ENCODE measurements at regions not wholly inside any gene's neighbourhood (a gene's known extent, or its start where the extent isn't known, plus 50 kb on each side); places are given as distances from the start of the nearest gene placed in this dataset.
"Not testable (repeated sequence)": the region's sequence is repeated elsewhere in the genome, so short reads cannot be mapped to it uniquely, and the experiment has no call there.

DNA sequence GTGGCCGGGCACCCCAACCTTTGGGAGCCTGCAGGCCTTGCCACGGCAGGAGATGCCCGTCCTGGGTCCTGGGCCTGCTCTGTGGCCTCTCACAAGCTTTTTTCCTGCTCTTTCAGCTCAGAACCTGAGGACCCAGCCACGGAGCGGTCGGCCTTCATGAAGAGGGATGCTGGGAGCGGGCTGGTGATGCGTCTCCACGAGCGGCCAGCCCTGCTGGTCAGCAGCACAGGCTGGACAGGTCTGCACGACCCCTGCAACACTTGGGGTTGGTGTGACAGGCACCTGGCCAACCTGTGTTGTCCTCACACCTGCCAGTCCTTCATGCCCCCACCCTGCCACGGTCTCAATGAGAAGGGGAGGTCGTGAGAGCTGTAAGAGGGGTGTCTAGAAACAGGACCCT is 170.0 kb downstream of the ADRA2C start:
- no peak for DNase-seq

DNA sequence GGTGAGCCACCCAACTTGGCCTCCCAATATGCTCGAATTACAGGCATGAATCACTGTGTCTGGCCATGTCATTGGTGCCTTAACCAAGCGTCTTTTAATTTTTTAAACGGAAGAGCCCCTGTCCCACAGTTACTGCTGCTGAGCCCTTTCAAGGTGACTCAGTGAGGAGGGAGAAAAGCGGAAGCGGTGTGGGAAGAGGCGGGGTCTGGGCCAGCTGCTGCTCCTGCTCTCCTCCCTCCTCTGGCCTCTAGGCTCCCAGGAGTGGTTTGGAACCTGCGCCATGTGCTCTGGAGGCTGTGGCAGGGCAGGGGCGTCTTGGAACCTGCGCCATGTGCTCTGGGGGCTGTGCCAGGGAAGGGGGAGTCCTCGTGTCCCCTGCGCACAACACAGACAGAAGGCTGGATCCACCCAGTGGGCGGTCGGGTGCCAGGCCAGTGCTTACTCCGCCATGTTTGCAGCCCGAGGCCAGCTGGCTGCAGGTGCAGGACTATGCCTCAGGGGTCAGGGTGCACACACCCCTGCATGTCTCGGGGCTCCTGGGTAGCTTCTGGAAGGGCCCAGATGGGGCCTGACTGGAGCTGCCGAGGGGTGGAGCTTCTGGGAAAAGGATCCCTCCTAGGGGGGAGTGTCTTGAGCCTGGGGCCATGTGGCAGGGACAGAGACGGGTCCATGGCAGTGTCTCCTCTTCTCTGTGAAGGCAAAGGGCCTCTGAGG is 171.8 kb downstream of the ADRA2C start:
- peak in 2 of 4 experiments; percentile 6 to 10 for DNase-seq

DNA sequence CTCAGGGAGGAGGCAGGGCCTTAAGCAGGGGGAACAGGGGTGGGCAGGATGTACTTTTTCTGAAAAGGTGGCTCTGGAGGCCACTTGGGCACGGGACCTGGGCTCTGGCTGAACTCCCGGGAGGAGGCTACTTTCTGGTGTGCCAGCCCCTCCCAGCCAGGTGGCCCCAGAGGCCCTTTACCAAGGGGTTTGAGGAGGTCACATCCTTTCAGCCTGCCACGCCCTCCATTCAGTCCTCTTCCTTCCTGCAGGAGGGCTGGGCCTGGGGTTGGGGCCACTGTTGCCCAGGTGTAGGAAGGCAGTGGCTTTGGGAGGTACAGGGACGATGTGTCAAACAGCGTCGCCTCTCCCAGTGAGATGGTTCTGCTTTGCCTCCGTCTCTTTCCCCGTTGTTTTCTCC is 172.5 kb downstream of the ADRA2C start:
- not testable (repeated sequence) for DNase-seq

DNA sequence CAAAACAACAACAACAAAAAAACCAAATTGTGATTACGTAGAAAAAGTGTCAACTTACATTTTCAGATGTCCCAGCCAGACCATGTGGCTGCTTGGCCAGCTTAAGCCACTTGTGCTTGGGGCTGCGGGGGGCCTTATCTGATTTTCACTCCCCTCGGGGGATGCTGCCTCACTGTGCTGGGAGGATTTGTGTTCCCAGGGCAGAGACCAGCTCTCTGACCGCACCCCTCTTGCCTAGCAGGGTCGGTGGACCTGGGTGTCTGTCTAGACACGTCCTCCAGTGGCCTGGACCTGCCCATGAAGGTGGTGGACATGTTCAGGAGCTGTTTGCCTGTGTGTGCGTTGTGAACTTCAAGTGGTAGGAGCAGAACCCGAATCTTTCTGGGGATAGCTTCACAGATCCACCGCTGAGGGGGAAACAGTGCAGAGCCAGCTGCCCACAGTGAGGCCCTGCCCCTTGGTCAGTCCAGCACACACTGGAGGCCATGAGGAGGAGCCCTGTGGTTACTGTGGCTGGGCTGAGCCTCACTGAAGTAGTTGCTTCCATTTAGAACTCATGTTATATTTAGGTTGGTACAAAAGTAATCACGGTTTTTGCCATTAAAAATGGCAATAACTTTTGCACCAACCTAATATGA is 173.9 kb downstream of the ADRA2C start:
- peak in 1 of 4 experiments; percentile 7 for DNase-seq

DNA sequence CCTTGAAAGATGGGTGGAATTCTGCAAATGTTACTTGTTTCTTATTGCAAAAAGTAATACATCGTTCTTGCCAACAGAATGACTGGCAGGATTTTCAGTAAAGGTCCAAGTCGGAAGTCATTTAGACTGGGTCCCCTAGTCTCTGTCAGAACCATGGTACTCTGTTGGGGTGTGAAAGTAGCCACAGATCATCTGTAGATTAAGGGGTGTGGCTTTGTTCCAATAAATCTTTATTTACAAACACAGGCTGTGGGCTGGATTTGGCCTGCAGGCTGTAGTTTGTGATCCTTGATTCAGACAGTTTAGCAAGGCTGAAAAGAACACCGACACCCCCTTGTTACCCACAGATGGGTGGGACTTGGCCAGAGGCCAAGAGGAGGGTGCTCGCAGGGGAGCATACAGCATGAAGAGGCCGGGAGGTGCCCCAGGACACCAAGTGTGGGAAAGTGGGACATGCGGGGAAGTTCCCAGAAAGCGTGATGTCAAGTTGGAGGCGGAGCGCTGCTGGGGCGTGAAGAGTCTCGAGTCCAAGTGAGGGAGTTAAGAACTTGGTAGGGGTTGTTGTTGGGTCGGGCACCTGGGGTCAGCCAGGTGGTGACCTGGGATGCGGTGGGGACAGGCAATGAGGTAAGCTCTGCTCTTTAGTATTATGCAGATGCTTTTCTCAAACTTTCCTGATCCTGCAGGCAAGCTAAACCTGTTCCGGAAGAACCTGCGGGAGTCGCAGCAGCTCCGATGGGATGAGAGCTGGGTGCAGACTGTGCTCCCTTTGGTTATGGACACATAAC is 175.7 kb downstream of the ADRA2C start:
- not testable (repeated sequence) for DNase-seq

DNA sequence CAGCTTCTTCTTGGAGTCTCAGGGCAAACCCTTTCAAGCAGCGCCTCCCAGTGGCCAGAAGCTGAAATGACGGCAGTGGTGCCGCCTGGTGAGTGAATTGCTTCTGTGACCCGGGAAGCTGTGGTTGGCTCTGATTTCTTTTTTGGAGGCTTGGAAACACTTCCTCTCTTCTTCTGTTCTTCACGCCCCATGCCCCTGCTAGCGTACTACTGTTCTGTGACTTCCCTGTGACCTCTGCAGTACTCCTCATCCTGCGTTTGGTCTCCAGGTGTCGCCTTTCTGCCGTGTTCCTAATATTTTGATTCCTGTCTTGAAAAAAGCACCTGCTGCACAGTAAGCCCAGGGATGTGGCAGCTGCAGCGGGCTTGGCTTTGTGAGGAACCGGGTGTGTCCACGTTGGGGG is 176.4 kb downstream of the ADRA2C start:
- DNase-seq = peak; percentile 50 to 60 (median 56)

DNA sequence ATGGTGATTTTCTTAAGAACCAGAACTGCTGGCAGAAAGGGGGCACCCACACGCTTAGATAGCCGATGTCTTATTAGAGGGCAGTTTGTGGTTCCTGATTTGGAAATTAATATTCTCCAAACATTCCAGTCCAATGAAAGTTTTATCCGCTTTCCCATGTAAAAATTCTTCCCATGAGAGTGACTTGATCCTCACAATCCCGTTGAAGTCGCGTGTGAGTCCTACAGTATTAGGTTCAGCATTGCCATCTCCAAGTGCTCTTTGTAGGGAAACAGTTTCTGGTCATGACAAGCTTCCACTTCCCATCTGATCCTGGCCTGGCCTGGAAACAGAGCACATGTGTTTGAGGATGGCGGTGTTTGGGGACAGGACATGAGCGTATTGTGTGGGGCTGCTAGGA is 176.9 kb downstream of the ADRA2C start:
- not testable (repeated sequence) for DNase-seq

DNA sequence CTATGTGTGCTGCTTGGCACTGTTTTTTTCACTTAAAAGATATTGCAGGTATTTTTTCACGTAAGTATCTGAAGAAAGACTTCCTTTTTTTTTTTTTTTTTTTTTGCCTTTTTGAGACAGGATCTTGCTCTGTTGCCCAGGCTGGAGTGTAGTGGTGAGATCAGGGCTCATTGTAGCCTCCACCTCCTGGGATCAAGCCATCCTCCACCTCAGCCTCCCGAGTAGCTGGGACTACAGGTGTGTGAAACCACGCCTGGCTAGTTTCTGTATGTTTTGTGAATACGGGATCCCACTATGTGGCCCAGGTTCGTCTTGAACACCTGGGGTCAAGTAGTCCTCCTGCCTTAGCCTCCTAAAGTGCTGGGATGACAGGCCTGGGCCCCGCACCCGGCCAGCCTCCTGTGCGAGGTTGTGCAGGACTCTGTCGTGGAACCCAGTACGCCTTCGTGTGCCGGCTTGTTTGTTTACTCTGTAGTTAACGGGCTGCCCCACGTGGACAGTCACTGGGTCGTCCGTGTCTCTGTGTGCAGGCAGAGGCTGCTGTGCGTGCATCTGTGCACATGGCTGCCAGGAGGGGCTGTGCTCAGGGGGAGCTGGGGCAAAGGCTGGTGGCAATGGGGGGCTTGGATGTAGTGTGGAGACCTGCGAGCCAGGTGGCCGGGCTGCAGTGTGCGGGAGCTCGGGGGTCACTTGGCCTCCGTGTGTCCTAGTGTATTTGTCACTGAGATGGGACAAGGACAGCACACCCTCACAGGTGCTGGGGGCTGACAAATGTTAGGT is 179.5 kb downstream of the ADRA2C start:
- DNase-seq = no peak

DNA sequence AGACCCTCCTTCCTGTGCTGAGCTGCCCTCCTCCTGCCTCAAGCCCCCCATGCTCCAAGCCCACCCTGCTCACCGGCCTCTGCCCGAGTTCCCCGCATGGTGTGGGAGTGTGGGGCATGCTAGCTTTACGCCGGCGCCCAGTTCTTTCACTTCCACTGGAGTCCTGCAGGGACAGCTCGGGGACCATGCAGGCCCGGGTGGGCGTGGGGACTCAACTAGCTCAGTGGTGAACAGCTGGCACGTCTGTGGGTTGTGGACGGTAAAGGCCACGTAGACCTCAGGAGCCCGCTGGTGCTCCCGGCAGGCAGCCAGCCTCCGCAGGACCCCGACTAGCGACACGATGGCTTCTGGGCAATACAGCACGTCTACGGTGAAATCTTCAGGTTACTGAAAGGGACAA is 180.4 kb downstream of the ADRA2C start:
- DNase-seq = not testable (repeated sequence)

DNA sequence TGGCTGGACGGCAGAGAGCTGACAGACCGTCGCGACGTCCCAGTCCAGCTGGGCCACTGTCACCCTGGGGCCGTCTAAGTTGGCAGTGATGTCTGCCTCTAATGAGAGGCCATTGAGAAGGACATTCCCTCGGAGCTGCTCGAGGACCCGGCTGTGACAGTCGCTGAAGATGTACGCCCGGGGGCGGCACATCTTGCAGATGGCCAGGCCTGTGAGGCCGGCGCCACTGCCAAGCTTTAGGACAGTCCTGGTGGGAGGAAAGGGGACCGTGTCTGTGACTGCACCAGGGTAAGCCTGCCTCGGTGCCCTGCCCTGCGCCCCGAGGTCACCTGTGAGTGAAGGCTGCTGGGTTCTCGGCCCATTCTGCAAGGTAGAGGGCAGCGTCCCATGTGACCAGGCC is 181.6 kb downstream of the ADRA2C start:
- not testable (repeated sequence) for DNase-seq

DNA sequence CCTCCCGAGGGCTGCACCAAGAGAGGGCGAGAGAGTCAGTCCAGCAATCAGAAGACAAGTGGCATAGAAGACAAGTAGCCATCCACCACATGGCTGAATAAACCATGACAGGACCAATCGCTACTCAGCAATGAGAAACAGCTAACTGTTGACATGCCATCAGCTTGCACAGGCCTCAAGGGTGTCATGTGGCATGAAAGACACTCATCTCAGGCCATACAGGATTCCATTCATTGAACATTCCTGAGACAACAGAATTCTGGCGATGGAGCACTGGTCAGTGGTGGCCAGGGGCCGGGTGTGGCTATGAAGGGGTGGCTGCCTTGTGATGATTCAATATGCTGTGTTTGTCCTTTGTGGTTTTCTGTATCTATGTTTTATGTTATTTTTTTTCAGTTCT is 182.0 kb downstream of the ADRA2C start:
- not testable (repeated sequence) for DNase-seq

DNA sequence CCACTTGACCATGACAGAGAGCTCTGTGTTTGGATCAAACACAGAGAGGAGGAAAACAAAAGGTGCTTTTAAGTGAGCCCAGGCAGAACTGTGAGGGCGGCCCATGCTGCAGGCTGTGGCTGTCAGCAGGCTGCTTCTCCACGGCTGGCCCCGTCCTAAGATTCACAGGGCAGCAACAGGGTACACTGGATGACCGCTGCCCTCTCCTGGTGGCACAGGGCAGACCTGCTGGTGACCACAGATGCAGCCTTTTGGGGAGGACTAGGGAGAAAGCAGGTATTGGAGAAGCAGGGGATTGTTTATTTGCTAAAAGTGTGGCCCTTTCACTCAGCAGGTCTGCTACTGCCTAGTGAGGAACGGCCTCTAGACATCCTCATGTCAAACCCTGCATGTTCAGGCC is 183.7 kb downstream of the ADRA2C start:
- DNase-seq = peak; percentile 40 to 69 (median 52)

DNA sequence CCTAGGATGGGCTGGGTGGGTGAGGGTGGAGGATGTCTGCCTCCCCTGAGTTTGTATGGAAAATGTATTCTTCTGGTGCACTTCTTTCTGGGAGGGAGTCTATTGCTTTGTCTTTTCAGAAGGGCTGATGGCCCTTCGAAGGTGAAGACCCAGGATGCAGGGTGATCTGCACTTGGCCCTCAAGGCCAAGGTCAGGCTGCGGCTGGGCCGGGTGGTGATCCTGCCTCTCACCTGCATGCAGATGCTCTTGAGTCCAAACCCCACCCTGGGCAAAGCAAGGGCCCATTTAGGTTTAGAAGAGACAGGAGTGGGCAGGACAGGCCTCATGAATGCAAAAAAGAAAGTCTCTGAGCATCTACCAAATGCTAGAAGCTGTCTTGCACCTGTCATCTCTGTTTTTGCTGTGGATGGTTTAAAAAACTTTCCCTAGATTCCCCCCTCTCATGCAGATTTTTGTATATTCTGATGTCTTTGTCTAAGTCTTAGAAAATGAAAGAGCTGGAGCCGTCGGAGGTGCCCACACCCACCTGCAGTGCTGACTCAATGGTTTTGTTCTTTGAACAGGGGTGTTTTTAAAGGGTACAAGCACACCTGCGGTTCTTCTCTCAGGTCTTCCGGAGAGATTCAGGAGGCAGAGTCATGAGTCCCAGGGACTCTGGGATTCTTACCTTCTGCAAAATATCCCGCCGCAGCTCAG is 186.4 kb downstream of the ADRA2C start:
- DNase-seq = not testable (repeated sequence)

DNA sequence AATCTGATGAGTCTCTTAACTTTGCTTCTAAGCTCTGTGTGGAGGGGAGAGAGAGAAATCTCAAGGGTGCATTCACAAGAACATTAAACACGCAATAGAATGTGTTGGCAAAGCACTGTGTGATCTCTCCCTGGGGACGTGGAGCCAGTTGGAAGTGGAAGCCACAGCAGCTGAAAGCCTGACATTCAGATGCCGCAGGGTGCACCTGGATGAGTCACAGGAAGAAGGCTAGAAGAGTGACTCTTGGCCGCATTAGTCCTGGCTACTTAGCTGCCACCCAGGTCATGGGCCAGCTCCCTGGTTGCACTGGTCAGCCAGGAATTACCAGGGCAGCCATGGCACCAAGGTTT is 186.9 kb downstream of the ADRA2C start:
- not testable (repeated sequence) for DNase-seq

DNA sequence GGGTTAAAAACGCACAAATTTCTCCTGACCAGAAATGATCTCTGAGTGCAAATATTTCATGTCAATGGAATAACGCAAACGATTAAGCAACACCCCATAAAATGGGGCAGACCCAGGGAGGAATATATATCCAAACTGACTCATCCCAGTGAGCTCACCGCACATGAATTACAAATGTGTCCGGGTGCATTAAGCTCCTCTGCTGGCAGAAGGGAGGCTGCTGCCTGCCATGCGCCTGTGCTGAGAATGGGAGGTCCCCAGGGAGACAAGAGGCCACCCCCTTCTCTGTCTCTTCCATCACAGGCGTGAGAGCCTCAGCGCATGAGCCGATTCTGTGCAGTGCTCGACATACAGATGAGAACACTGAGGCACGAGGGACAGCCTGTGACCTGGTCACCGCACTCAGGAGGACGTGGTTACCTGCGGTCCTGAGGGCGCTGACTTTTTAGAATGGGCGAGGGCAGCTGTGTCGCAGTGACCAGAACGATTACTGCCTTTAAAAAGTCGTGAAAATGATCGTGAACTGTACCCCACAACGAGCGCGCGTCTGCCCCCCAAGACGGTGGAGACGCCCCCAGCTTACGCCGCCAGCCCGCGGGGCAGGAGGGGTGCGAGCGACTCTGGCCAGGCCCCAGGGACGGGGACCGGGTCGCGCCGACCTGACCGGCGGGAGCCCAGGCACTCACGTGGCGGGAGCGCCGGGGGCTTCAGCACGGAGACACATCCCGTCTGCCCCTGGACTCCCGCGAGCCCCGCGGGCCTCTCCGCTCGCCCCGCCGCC is 188.5 kb downstream of the ADRA2C start:
- DNase-seq = peak; percentile 61 to 86 (median 74)

DNA sequence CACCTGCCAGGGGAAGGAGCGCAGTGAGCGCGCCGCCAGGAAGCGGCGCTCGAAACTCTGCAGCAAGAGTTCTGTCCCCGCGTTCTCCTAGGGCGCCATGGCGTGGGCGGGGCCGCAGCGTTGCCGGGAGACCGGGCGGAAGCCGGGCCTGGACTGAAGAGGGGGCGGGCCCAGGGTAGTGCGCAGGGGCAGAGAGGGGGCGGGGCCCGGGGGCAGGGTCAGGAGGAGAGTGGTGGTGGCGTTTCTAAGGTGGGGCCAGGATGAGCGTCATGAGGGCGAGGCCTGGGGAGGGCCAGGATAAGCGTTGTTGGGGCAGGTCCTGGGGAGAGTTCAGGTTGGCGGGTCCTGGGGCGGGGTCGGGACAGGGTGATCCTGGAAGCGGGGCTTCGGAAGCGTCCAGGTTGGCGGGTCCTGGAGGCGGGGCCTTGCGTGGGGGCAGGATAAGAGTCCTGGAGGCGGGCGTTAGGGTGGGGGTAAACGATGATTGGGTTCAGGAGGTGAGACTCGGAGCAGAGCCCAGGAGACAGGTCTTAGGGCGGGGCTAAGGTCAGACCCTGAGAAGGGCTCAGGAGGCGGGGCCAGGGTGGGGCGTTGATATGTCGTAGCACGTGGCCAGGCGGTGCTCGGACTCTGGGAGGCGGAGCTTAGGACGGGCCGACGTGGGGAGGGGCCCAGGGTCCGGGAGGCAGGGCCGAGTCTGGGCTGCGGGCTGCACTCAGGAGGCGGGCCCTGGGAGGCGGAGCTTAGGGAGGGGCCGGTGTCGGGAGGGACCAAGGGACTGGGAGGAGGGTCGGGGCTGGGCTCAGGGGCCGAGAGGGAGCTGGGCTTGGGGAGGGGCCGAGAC is 189.4 kb downstream of the ADRA2C start:
- DNase-seq = peak; percentile 98 to 99 (median 98)

DNA sequence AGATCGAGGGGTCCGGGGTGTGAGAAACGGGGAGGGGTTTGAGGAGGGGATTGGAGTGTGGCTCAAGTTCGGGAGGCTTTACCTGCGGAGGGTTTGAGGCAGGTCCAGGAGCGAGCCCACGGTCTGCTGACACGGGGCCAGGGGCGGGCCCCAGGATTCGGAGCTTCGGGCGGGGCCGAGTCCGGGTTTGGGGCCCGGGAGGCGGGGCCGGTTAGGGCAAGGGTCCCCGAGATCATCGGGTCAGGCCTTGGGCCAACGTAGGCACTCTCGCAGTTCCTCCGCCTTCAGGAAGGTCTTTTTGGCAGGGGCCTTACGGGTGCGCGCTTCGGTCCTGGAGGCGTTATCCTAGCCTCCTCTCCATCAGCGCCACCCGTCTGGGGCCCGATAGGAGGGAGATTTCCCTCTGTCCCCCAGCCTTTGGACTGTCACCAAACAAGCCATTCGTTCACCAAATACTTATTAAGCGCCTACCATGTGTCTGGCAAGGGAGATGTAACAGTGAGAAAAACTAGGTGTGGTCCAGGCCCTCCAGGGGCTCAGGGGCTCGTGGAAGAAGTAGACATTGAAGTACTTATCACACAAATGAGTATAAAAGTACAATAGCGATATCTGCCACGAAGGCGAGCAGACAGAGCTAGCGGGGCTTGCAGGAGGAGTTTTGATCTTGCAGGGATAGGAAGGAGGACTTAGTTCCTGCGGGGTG is 190.1 kb downstream of the ADRA2C start:
- DNase-seq = not testable (repeated sequence)

DNA sequence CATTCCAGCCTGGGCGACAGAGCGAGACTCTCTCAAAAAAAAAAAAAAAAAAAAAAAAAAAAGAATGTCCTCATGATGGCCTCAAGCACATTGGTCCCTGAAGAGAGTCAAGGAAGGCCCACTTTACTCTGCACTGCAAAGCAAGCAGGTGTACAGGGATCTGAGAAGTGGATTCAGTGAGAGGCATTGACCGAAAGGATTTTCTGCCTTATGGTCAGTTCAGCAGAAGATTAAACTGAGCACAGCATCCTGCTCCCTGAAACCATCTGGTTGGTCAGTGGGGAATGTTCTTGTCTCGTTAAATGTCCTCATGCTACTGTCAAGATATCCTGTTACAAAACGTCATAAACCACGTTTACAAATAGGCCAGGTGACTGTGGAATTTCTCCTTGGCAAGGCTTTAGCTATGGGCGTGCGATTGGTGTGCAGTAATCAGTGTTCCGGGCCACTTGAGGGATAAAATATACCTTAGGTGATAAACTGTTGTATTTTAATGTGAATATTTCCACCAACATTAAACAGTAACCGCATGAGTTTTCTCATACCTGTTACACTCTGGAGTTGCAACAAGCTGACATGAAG is 195.0 kb downstream of the ADRA2C start:
- not testable (repeated sequence) for DNase-seq
